ENCODE measurements at regions not wholly inside any gene's neighbourhood (a gene's known extent, or its start where the extent isn't known, plus 50 kb on each side); places are given as distances from the start of the nearest gene placed in this dataset.

GRCh38 chr17:63137163-63137562, 171.1 kb downstream of the TANC2 start:
- H3K36me3 Mint-ChIP-seq (ENCODE audit: insufficient read depth), result no peaks in the 10 kb centered on the region

DNA sequence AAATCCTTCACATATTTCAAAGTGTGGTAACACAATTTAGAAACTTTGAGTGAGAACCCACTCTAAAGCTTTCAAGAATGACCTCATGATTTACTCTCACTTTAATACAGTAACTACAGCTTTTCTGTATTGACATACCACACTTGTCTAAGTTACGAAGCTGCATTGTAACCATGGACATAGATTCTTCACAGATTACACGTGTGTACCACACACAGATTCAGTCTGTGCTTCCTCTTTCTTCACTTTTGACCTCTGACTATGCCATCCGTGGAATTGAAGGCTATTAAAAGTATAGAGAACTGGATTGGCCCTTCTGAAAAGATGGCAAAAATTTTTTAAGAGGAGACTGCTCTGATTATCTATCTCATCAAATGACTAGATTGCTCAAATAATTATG, 172.7 kb downstream of the TANC2 start:
- no peak overlapping the region for H3K4me3 Mint-ChIP-seq (ENCODE audit: low read depth)
- H3K9me3 Mint-ChIP-seq (ENCODE audit: low read depth), result no peaks in the 10 kb centered on the region
- DNase-seq (ENCODE audit: low spot score, unreplicated experiment), result no peak
- peaks cover 3% of the 10 kb centered on the region for H3K4me1 Mint-ChIP-seq (ENCODE audit: low read depth)
- H3K36me3 Mint-ChIP-seq (ENCODE audit: insufficient read depth), result no peaks in the 10 kb centered on the region
- TF ChIP-seq, protein P1, sequence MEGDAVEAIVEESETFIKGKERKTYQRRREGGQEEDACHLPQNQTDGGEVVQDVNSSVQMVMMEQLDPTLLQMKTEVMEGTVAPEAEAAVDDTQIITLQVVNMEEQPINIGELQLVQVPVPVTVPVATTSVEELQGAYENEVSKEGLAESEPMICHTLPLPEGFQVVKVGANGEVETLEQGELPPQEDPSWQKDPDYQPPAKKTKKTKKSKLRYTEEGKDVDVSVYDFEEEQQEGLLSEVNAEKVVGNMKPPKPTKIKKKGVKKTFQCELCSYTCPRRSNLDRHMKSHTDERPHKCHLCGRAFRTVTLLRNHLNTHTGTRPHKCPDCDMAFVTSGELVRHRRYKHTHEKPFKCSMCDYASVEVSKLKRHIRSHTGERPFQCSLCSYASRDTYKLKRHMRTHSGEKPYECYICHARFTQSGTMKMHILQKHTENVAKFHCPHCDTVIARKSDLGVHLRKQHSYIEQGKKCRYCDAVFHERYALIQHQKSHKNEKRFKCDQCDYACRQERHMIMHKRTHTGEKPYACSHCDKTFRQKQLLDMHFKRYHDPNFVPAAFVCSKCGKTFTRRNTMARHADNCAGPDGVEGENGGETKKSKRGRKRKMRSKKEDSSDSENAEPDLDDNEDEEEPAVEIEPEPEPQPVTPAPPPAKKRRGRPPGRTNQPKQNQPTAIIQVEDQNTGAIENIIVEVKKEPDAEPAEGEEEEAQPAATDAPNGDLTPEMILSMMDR (IDR thresholded peaks at IDR 0.05; ENCODE audit: unreplicated experiment), result no peak
- no peak overlapping the region for H3K27ac Mint-ChIP-seq
- H3K27me3 Mint-ChIP-seq, result no peaks in the 10 kb centered on the region

More at GRCh38 chr17:63137163-63137562, 171.1 kb downstream of the TANC2 start:
- TF ChIP-seq, protein P1 (IDR thresholded peaks at IDR 0.05; ENCODE audit: unreplicated experiment), result no peak
- H3K4me1 Mint-ChIP-seq (ENCODE audit: low read depth), result peaks cover 9% of the 10 kb centered on the region
- H3K9me3 Mint-ChIP-seq (ENCODE audit: low read depth), result no peaks in the 10 kb centered on the region
- no peaks in the 10 kb centered on the region for H3K27me3 Mint-ChIP-seq
- no peak for DNase-seq (ENCODE audit: low spot score, unreplicated experiment)
- no peak overlapping the region for H3K27ac Mint-ChIP-seq
- no peak overlapping the region for H3K4me3 Mint-ChIP-seq (ENCODE audit: low read depth)

DNA sequence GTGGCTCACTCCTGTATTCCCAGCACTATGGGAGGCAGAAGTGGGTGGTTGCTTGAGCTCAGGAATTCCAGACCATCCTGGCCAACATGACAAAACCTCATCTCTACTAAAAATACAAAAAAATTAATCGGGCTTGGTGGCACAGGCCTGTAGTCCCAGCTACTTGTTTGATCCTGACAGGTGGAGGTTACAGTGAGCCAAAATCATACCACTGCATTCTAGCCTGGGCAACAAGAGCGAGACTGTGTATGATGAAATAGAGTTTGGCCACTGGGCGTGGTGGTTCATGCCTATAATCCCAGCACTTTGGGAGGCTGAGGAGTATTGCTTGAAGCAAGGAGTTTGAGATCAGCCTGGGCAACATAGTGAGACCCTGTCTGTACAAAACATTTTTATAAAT, 173.3 kb downstream of the TANC2 start:
- no peaks in the 10 kb centered on the region for H3K9me3 Mint-ChIP-seq (ENCODE audit: low read depth)
- DNase-seq (ENCODE audit: low spot score, unreplicated experiment), result no peak

DNA sequence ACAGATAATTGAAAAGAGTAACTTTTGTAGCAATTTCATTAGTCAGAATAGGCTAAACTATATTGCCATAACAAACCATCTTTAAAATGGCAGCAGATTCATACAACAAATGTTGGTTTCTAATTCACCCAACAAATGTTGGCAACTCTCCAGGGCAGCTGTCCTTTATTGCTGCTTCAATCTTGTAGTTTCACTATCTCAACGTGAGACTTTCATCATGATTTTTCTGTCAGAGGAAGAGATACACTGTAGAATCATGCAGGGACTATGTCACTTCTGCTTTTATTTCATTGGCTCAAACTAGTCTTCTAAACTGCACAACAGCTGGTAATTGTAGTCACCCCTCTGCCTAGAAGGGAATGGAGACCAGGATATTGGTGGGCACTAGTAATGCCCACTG, 174.2 kb downstream of the TANC2 start:
- Mint-ChIP-seq H3K36me3 (ENCODE audit: insufficient read depth) (no peaks in the 10 kb centered on the region), H3K4me3 (ENCODE audit: low read depth) (no peak overlapping the region), H3K9me3 (ENCODE audit: low read depth) (no peaks in the 10 kb centered on the region), H3K27ac (no peak overlapping the region), H3K4me1 (ENCODE audit: low read depth) (peaks cover 3% of the 10 kb centered on the region), H3K27me3 (no peaks in the 10 kb centered on the region)
- no peak for DNase-seq (ENCODE audit: low spot score, unreplicated experiment)
- TF ChIP-seq, protein P1 (IDR thresholded peaks at IDR 0.05; ENCODE audit: unreplicated experiment), result no peak

More for the DNA sequence above, 173.3 kb downstream of the TANC2 start:
- H3K36me3 Mint-ChIP-seq (ENCODE audit: insufficient read depth), result no peaks in the 10 kb centered on the region
- no peaks in the 10 kb centered on the region for H3K27me3 Mint-ChIP-seq
- no peak overlapping the region for H3K4me3 Mint-ChIP-seq (ENCODE audit: low read depth)
- peaks cover 3% of the 10 kb centered on the region for H3K4me1 Mint-ChIP-seq (ENCODE audit: low read depth)
- no peak overlapping the region for H3K27ac Mint-ChIP-seq
- TF ChIP-seq, protein P1 (IDR thresholded peaks at IDR 0.05; ENCODE audit: unreplicated experiment), result no peak

GRCh38 chr17:63142836-63143235, 176.8 kb downstream of the TANC2 start:
- Mint-ChIP-seq H3K27me3 (no peaks in the 10 kb centered on the region), H3K27ac (no peak overlapping the region), H3K9me3 (ENCODE audit: low read depth) (peaks cover 6% of the 10 kb centered on the region), H3K4me1 (ENCODE audit: low read depth) (peaks cover 2% of the 10 kb centered on the region), H3K36me3 (ENCODE audit: insufficient read depth) (peaks cover 2% of the 10 kb centered on the region), H3K4me3 (ENCODE audit: low read depth) (no peak overlapping the region)
- no peak for DNase-seq (ENCODE audit: low spot score, unreplicated experiment)
- TF ChIP-seq, protein P1 (IDR thresholded peaks at IDR 0.05; ENCODE audit: unreplicated experiment), result no peak
